DOHH2 (cell line): ENCODE measurements at regions not wholly inside any gene's neighbourhood (a gene's known extent, or its start where the extent isn't known, plus 50 kb on each side); places are given as distances from the start of the nearest gene placed in this dataset.
"Not testable (repeated sequence)": the region's sequence is repeated elsewhere in the genome, so short reads cannot be mapped to it uniquely, and the experiment has no call there.

Experiments
- H3F3A ChIP-seq: fragments of 200-600 bp; sonication (generic), shearing (Covaris generic); 2 replicates; pipeline ENCODE4 v1.6.0; 2016; ENCODE audit warnings: antibody characterized with exemption, mild to moderate bottlenecking; ENCODE audit not compliant: control insufficient read depth, insufficient read depth
- H3K27ac ChIP-seq: fragments of 200-600 bp; sonication (generic); 2 replicates; pipeline ENCODE4 v1.5.1; 2014; ENCODE audit warnings: low read depth, mild to moderate bottlenecking, low read length, moderate library complexity
- H3K27me3 ChIP-seq: fragments of 200-600 bp; sonication (generic); 2 replicates; pipeline ENCODE4 v1.6.1; 2014; ENCODE audit warnings: mild to moderate bottlenecking, low read length, mixed read lengths; ENCODE audit not compliant: control insufficient read depth
- H3K36me3 ChIP-seq: fragments of 200-600 bp; sonication (generic); 2 replicates; pipeline ENCODE4 v1.6.1; 2014; ENCODE audit warnings: mild to moderate bottlenecking, low read length, moderate library complexity, mixed read lengths; ENCODE audit not compliant: control insufficient read depth
- H3K4me1 ChIP-seq: fragments of 200-600 bp; sonication (generic); 2 replicates; pipeline ENCODE4 v1.6.1; 2014; ENCODE audit warnings: mild to moderate bottlenecking, low read length, mixed read lengths; ENCODE audit not compliant: control insufficient read depth
- H3K4me2 ChIP-seq: fragments of 200-600 bp; sonication (generic); 2 replicates; pipeline ENCODE4 v1.6.0; 2014; ENCODE audit warnings: mild to moderate bottlenecking, low read length, moderate library complexity
- H3K4me3 ChIP-seq: fragments of 200-600 bp; sonication (generic); 2 replicates; pipeline ENCODE4 v1.5.1; 2014; ENCODE audit warnings: mild to moderate bottlenecking, low read length, mixed read lengths
- H3K79me2 ChIP-seq: fragments of 200-600 bp; sonication (generic); 2 replicates; pipeline ENCODE4 v1.6.1; 2014; ENCODE audit warnings: mild to moderate bottlenecking, low read length, mixed read lengths; ENCODE audit not compliant: control insufficient read depth
- H3K9me2 ChIP-seq: fragments of 200-600 bp; sonication (generic); replicated peaks from 2 replicates; pipeline ENCODE4 v1.6.1; 2014; ENCODE audit warnings: mild to moderate bottlenecking, low read length, mixed read lengths; ENCODE audit not compliant: control insufficient read depth
- H3K9me3 ChIP-seq: fragments of 200-600 bp; sonication (generic); 2 replicates; pipeline ENCODE4 v1.6.1; 2014; ENCODE audit warnings: antibody characterized with exemption, low read length, mixed read lengths; ENCODE audit not compliant: control insufficient read depth, insufficient read depth
- H4K20me1 ChIP-seq: fragments of 200-600 bp; sonication (generic); 2 replicates; pipeline ENCODE4 v1.6.0; 2014; ENCODE audit warnings: low read depth, mild to moderate bottlenecking, antibody characterized with exemption, low read length, moderate library complexity; ENCODE audit not compliant: control insufficient read depth, insufficient read depth
- EZH2phosphoT487 ChIP-seq: fragments of 200-600 bp; sonication (generic); IDR thresholded peaks from 2 replicates; pipeline ENCODE4 v1.6.1; 2017; ENCODE audit warnings: borderline replicate concordance, mild to moderate bottlenecking, antibody characterized with exemption, low read length, moderate library complexity, mixed read lengths
- TF ChIP-seq, protein P1 (sequence below): fragments of 200-600 bp; sonication (generic); IDR thresholded peaks from one replicate; pipeline ENCODE4 v1.5.1; 2014; ENCODE audit warnings: antibody characterized with exemption, mild to moderate bottlenecking, low read depth, low read length; ENCODE audit not compliant: poor library complexity, severe bottlenecking

DNA sequence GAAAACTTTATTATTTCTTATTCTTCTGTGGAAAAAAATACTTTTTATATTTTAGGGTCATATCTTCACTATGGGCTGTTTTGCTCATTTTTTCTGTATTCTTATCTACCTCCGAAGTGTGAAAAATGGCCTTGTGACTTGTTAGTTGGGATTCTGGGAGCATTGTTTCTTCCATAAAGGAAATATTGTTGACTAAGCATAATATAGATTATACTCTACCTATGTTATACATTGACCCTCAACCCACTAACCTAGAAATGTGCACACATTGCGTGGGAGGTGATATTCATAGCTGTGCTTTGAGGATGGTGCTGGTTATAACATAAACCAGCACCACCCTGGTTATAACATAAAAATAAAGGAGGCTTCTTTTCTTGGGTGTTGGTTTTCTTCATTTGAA lies 259.2 kb upstream of the AADAT start:
- TF ChIP-seq EZH2phosphoT487: no peak
- TF ChIP-seq, protein P1, sequence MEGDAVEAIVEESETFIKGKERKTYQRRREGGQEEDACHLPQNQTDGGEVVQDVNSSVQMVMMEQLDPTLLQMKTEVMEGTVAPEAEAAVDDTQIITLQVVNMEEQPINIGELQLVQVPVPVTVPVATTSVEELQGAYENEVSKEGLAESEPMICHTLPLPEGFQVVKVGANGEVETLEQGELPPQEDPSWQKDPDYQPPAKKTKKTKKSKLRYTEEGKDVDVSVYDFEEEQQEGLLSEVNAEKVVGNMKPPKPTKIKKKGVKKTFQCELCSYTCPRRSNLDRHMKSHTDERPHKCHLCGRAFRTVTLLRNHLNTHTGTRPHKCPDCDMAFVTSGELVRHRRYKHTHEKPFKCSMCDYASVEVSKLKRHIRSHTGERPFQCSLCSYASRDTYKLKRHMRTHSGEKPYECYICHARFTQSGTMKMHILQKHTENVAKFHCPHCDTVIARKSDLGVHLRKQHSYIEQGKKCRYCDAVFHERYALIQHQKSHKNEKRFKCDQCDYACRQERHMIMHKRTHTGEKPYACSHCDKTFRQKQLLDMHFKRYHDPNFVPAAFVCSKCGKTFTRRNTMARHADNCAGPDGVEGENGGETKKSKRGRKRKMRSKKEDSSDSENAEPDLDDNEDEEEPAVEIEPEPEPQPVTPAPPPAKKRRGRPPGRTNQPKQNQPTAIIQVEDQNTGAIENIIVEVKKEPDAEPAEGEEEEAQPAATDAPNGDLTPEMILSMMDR: no peak
- Histone ChIP-seq H3K4me2 (no peak overlapping the region), H3K79me2 (no peaks in the 10 kb centered on the region), H3F3A (no peaks in the 10 kb centered on the region), H3K36me3 (no peaks in the 10 kb centered on the region), H4K20me1 (no peaks in the 10 kb centered on the region), H3K4me1 (no peaks in the 10 kb centered on the region), H3K27me3 (no peaks in the 10 kb centered on the region), H3K9me3 (no peaks in the 10 kb centered on the region), H3K4me3 (no peak overlapping the region), H3K27ac (no peak overlapping the region), H3K9me2 (no peaks in the 10 kb centered on the region)

DNA sequence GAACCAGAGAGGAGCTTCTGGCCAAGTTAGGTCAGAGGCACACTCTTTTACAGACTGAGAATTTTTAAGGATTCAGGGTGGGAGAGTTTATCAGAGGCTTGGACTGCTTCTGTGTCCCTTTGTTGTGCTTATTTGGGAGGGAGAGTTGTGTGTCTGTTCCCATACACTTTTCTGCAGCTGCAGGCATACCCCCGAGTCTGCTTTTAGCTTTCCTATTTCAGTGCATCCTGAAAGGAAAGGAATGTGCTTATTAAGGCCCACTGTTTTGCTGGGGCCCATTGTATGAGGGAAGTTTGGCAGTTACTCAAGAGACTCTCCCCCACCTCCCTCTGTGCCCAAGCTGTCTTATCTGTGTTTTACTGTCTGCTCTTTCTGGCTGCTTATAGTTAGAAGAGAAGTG lies 257.4 kb upstream of the AADAT start:
- not testable (repeated sequence) for H3K27me3 ChIP-seq, H4K20me1 ChIP-seq, H3K27ac ChIP-seq, H3K9me3 ChIP-seq, H3K9me2 ChIP-seq, H3K4me2 ChIP-seq, H3K36me3 ChIP-seq, H3K79me2 ChIP-seq, H3F3A ChIP-seq, H3K4me3 ChIP-seq, H3K4me1 ChIP-seq

DNA sequence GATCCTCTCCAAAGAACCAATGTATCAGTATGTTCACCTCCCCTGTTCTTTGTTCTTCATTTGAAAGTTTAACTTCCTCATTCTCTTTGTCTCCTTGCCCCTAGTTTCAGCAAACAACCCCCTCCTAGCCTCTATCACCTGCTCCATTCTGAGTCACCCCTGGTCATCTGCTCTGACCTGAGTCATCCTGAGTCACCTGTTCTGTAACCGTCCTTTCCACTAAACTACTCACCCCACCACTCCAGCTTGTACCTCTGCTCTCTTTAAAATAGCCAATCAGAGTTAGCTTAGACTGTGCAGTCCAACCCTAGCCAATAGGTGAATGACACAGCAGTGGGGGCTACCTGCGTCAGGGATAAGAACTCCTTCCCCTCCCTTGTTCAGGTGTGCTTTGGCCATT lies 249.8 kb upstream of the AADAT start:
- no peaks in the 10 kb centered on the region for H3K9me2 ChIP-seq
- H3F3A ChIP-seq: no peaks in the 10 kb centered on the region
- H3K79me2 ChIP-seq: no peaks in the 10 kb centered on the region
- no peak overlapping the region for H3K4me3 ChIP-seq
- H3K27me3 ChIP-seq: no peaks in the 10 kb centered on the region
- TF ChIP-seq, protein P1: no peak
- no peak for TF ChIP-seq EZH2phosphoT487
- H3K9me3 ChIP-seq: no peaks in the 10 kb centered on the region
- H3K36me3 ChIP-seq: no peaks in the 10 kb centered on the region
- no peaks in the 10 kb centered on the region for H4K20me1 ChIP-seq
- H3K4me1 ChIP-seq: no peaks in the 10 kb centered on the region
- H3K4me2 ChIP-seq: no peak overlapping the region
- H3K27ac ChIP-seq: no peak overlapping the region

DNA sequence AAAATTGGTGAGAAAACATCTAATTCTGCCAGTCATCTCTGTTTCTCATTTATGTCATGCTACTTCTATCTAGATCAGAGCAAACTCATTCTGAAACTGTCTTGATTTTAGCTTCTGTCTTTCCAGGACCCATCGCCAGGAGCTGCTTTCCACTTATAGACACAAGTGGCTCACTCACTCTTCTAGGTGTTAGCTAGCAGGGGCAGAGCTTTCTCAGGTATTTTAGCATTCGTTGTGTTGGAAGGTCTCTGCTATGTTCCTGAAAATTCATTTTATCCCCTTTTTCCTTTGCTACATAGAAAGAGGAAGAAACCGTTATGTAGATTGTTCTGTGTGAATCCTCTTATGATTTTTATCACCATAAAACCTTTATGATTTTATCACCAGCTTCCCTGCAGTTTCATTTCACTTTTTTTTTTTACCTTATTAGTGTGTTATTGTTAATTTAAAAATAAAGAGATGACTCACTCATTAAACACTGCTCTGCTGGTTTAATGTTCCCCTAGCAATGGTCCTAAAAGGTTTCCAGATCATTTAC lies 246.6 kb upstream of the AADAT start:
- Histone ChIP-seq H3K9me2 (no peaks in the 10 kb centered on the region), H3K27ac (no peak overlapping the region), H3K79me2 (no peaks in the 10 kb centered on the region), H3K27me3 (no peaks in the 10 kb centered on the region), H3K4me3 (no peak overlapping the region), H3K36me3 (no peaks in the 10 kb centered on the region), H3K4me1 (no peaks in the 10 kb centered on the region), H3F3A (no peaks in the 10 kb centered on the region), H3K9me3 (no peaks in the 10 kb centered on the region), H3K4me2 (no peak overlapping the region), H4K20me1 (no peaks in the 10 kb centered on the region)
- no peak for TF ChIP-seq EZH2phosphoT487
- TF ChIP-seq, protein P1: no peak
